Lower lobe of right lung (tissue), 2 donors: ENCODE measurements at regions not wholly inside any gene's neighbourhood (a gene's known extent, or its start where the extent isn't known, plus 50 kb on each side); places are given as distances from the start of the nearest gene placed in this dataset.

Experiments
- ATAC-seq, 2 donors: fragments of 200-7000 bp; cut with Tn5 transposase; one replicate each; pipeline ENCODE4 v1.9.1; 2020 to 2022; ENCODE audit warnings: mild to moderate bottlenecking in 2 of 2, moderate library complexity in 2 of 2
- DNase-seq: peaks from one replicate; pipeline ENCODE4 v3.0.0-alpha.2; 2020
- H3K27ac ChIP-seq: fragments of 200-600 bp; one replicate; pipeline ENCODE4 v1.8.0; 2022
- H3K27me3 ChIP-seq: fragments of 200-600 bp; one replicate; pipeline ENCODE4 v1.8.0; 2022; ENCODE audit warnings: low read depth
- H3K36me3 ChIP-seq: fragments of 200-600 bp; one replicate; pipeline ENCODE4 v1.8.0; 2022; ENCODE audit warnings: mild to moderate bottlenecking
- H3K4me1 ChIP-seq: fragments of 200-600 bp; one replicate; pipeline ENCODE4 v1.8.0; 2022
- H3K4me3 ChIP-seq: fragments of 200-600 bp; one replicate; pipeline ENCODE4 v1.8.0; 2022; ENCODE audit warnings: mild to moderate bottlenecking
- H3K9me3 ChIP-seq: fragments of 200-600 bp; one replicate; pipeline ENCODE4 v1.8.0; 2022
- intact Hi-C: fragments of 100-400 bp; cut with DNase I; formaldehyde crosslinking; loops from one replicate; pipeline ENCODE4 v1.11.0; 2022
- TF ChIP-seq, protein P1 (sequence below): fragments of 200-600 bp; IDR thresholded peaks from one replicate; pipeline ENCODE4 v1.8.0; 2022; ENCODE audit warnings: antibody characterized with exemption, mild to moderate bottlenecking
- donor health status: DM: no; HTN: yes; CAD: no; lungs with severe emphysema.

DNA sequence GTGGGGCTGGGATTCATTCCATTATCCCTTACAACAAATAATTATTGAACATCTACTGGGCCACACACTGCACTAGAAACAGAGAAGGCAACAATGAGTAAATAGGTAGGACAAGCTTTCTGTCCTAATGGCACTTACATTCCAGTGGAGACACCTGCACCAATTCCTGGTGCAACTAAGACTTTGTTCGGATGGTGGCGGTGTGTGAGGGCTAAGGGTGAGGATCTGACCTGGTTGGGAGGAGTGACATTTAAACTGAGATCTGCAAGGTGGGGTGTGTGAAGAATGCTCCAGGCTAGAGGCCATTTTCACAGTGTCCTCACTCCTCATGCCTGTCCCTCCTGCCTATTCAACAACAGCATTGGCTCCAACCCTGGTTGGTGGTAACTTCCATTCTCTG, 510.0 kb downstream of the XYLT1 start:
- DNase-seq (no peak), ATAC-seq (no peak)
- H3K36me3 ChIP-seq = no peaks in the 10 kb centered on the region
- intact Hi-C loops = no loop called here
- H3K27ac ChIP-seq = no peak overlapping the region
- TF ChIP-seq, protein P1, sequence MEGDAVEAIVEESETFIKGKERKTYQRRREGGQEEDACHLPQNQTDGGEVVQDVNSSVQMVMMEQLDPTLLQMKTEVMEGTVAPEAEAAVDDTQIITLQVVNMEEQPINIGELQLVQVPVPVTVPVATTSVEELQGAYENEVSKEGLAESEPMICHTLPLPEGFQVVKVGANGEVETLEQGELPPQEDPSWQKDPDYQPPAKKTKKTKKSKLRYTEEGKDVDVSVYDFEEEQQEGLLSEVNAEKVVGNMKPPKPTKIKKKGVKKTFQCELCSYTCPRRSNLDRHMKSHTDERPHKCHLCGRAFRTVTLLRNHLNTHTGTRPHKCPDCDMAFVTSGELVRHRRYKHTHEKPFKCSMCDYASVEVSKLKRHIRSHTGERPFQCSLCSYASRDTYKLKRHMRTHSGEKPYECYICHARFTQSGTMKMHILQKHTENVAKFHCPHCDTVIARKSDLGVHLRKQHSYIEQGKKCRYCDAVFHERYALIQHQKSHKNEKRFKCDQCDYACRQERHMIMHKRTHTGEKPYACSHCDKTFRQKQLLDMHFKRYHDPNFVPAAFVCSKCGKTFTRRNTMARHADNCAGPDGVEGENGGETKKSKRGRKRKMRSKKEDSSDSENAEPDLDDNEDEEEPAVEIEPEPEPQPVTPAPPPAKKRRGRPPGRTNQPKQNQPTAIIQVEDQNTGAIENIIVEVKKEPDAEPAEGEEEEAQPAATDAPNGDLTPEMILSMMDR = no peak
- no peak overlapping the region for H3K4me3 ChIP-seq
- no peaks in the 10 kb centered on the region for H3K27me3 ChIP-seq
- H3K9me3 ChIP-seq = no peaks in the 10 kb centered on the region
- no peaks in the 10 kb centered on the region for H3K4me1 ChIP-seq

GRCh38 chr16:16966439-16966838, 504.3 kb downstream of the XYLT1 start:
- no peak overlapping the region for H3K27ac ChIP-seq
- peaks cover 12% of the 10 kb centered on the region for H3K27me3 ChIP-seq
- TF ChIP-seq, protein P1 = no peak
- intact Hi-C loops = no loop called here
- no peak for DNase-seq
- H3K9me3 ChIP-seq = no peaks in the 10 kb centered on the region
- no peaks in the 10 kb centered on the region for H3K4me1 ChIP-seq
- H3K36me3 ChIP-seq = no peaks in the 10 kb centered on the region
- H3K4me3 ChIP-seq = no peak overlapping the region
- no peak for ATAC-seq

- Histone ChIP-seq H3K27ac (no peak overlapping the region), H3K4me3 (no peak overlapping the region), H3K27me3 (peaks cover 12% of the 10 kb centered on the region), H3K36me3 (no peaks in the 10 kb centered on the region), H3K9me3 (no peaks in the 10 kb centered on the region), H3K4me1 (no peaks in the 10 kb centered on the region)
- TF ChIP-seq, protein P1 = no peak
- DNase-seq = no peak
- ATAC-seq = no peak
- intact Hi-C loops = no loop called here
Observed at GRCh38 chr16:16971042-16971441, 499.7 kb downstream of the XYLT1 start.

- TF ChIP-seq, protein P1 = no peak
- H3K9me3 ChIP-seq = no peaks in the 10 kb centered on the region
- H3K27me3 ChIP-seq = peaks cover under 1% of the 10 kb centered on the region
- no peak overlapping the region for H3K27ac ChIP-seq
- intact Hi-C loops = no loop called here
- DNase-seq (no peak), ATAC-seq (no peak)
- no peak overlapping the region for H3K4me3 ChIP-seq
- H3K36me3 ChIP-seq = no peaks in the 10 kb centered on the region
- H3K4me1 ChIP-seq = no peaks in the 10 kb centered on the region
Observed at GRCh38 chr16:16972831-16973230, 497.9 kb downstream of the XYLT1 start.

GRCh38 chr16:16973707-16974591, 496.8 kb downstream of the XYLT1 start:
- no peaks in the 10 kb centered on the region for H3K4me1 ChIP-seq
- H3K9me3 ChIP-seq = no peaks in the 10 kb centered on the region
- TF ChIP-seq, protein P1 = no peak
- intact Hi-C loops = no loop called here
- DNase-seq (no peak), ATAC-seq (no peak)
- H3K4me3 ChIP-seq = no peak overlapping the region
- no peaks in the 10 kb centered on the region for H3K27me3 ChIP-seq
- no peaks in the 10 kb centered on the region for H3K36me3 ChIP-seq
- H3K27ac ChIP-seq = no peak overlapping the region
